Non-pigmented ciliary epithelial cell (primary cell): ENCODE measurements at regions not wholly inside any gene's neighbourhood (a gene's known extent, or its start where the extent isn't known, plus 50 kb on each side); places are given as distances from the start of the nearest gene placed in this dataset.
"Not testable (repeated sequence)": the region's sequence is repeated elsewhere in the genome, so short reads cannot be mapped to it uniquely, and the experiment has no call there.

Source experiments
- DNase-seq: peaks from one replicate; pipeline ENCODE4 v3.0.0-alpha.2; 2010; ENCODE audit warnings: low read depth

DNA sequence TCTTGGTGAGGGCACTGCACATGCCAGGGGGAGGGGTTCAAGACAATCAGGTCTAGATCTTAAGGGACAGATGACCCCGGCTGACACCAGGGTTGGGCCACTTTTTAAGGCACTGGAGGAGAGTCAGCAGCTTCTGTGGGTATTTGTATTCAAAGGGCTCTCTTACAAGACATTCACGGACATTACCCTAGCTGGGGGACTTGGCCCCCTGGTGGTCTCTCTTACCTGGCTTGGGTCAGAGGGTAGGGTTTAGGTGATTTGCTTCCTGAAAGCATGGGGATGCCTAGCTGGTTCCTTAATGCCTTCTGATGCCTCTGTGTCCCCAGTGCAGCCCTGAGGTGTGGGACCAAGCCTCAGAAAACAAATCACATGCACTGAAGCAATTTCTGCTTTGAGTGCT, 354.7 kb downstream of the CDC5L start:
- DNase-seq, result no peak

DNA sequence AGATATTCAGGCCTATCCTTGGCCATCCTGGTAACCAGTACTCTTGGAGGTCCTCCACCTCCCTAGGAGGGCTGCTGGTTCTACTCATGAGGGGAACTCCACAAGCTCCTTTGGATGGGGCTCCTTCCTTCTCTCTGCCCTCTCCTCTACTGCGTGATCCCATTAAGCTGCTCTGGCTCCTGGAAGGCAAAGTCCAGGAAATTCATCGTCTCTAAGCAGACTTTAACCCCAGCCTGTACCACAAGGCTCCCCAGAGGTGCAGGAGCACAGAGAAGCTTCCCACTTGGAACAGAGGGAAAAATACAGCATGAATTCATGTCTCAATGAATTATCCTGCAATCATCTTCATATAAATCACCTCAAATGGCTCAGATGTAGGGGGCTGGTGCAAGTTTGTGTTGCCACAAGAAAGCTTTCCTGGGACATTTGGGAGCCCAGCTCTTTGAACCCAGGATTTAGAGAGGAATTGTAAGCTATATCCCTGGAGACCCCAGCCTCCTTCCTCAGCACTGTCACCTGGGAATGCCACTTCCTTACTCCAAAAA, 355.4 kb downstream of the CDC5L start:
- no peak for DNase-seq

DNA sequence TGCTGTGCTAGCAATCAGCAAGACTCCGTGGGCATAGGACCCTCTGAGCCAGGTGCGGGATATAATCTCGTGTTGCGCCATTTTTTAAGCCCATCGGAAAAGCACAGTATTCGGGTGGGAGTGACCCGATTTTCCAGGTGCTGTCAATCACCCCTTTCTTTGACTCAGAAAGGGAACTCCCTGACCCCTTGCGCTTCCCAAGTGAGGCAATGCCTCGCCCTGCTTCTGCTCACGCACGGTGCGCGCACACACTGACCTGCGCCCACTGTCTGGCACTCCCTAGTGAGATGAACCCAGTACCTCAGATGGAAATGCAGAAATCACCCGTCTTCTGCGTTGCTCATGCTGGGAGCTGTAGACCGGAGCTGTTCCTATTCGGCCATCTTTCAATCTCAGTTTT, 372.6 kb downstream of the CDC5L start:
- not testable (repeated sequence) for DNase-seq

DNA sequence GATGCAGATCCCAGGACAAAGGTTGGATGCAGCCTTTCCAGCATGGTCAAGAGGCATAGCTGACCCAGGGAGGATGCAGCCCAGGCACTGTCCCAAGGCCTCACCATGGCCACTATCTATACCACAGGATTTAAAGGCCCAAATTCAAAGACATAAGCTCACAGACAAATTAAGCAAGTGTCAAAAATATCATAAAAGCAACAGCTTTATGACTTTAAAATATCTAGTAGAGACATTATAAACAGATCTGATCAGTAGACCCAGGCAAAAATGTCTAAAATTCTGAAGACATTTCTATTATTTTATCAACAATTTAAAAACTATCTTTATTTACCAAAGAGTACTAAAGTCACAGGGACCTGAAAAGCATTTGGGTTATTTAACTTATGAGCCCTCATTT, 373.5 kb downstream of the CDC5L start:
- no peak for DNase-seq

DNA sequence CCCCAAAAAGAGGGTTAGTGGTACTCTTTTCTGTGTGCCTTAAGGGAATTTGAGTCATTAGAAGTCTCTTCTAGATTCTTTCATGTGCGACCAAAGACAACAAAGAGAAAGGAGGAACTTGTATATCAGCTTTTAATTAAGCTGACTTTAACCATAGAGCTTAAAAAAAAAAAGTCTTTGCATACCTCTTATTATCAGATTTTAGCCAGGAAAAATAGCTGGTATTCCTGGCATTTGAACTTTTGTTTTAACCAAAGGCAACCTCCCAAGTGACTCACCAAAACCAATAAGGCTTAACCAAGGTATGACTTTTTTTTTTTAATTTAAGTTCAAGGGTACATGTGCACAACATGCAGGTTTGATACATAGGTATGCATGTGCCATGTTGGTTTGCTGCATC, 375.0 kb downstream of the CDC5L start:
- no peak for DNase-seq

DNA sequence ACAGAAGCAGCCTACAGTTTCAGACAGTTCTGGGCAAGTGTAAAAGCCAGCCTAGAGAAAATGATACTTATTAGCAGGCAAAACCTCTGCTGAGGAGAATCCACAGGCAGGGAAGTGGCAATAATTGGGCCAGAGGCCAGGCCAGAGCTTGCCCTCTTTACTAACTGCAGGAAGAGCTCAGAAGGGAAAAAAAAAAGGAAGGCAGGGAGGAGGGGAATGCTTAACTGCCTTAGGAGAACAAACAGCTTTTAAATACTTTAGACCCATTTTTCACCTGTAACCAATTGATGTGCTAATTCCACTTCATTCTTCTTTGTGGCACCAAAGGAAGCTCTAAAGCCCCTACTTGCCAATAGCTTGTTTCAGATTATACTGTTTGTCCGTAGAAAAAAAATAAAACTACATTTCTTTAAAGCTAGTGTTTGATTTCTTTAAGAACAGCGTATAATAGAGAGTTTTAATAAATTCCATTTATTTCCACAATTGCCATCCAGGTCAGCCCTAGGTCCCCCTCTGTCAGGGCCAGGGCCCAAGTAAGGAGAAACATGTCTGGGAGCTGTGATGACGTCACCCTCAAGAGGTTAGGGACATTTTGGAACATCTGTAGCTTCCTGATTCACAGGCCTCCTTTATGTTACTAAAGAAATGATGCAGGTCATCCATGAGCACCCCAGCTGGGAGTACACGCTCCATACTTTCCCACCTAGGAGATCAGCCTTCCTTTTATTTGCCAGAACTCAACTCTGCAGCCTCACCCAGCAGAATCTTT, 384.3 kb downstream of the CDC5L start:
- DNase-seq, result no peak

DNA sequence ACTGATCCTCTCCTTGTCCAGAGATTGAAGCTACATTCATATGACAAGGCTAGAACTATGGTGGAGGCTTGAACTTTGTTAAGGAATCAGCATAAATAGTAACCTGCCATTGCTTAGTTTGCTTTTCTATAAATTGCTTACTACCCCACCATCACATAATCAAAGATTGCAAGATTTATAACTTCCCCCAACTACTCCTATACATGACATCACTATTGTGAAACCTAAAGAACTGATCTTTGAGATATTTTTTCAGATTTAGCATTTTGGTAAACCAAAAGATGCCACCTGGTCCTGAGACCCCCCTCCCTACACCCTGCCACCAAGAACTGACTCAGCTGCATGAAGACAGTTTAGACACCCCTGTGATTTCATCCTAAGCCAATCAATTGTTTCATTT, 385.3 kb downstream of the CDC5L start:
- no peak for DNase-seq

DNA sequence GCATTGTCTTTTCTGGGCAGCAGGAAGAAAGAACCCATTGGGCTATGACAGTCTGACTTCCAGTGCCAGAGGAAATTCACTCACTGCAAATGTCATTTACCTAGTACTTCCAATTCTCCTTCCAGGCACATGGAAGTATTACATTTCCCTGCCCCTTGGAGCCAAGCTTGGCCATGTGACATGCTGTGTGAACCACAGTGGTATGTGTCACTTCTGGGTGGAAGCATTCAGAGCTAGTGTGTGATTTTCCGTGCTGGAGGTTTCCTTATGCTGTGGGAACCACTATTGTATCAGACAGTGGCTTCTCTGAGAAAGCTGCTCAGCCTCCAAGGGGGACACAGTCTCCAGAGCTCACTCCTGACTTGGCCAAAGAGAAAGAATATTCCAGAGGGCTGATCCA, 387.6 kb downstream of the CDC5L start:
- DNase-seq, result no peak

DNA sequence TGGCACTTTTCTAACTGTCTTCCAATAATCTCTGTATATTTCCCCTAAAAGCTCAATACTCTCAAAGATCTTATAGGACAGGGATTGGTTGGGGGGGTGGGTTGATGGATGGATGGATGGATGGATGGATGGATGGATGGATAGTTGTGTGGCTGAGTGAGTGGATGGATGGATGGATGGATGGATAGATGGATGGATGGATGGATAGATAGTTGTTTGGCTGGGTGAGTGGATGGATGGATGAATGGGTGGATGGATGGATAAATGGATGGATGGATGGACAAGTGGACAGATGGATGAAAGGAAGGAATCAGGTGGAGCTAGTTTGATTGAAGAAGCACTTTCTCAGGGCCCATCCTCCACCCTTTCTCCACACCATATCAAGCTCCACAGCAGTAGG, 388.8 kb downstream of the CDC5L start:
- DNase-seq, result no peak

DNA sequence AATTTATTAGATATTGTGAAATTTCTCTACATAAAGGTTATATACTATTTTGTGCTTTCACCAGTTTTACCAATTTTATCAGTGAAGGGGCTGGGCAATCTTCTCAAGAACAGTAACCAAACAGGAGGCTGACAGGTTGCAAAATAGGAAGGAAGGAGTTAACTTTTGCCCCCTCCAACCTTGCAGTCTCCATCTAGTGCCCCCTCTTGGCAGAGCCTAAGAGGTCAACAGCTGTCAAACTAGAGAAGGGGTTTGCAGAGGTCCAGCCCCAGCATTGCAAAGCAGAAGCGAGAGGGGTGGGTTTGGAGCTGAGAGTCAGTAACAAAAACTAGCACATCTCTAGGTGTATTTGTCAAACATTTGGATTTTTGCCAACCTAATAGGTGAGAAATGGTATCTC, 391.0 kb downstream of the CDC5L start:
- DNase-seq, result no peak
